DMS53 treated with DMSO at 0.1 percent for 48 hours (cell line): ENCODE measurements at regions not wholly inside any gene's neighbourhood (a gene's known extent, or its start where the extent isn't known, plus 50 kb on each side); places are given as distances from the start of the nearest gene placed in this dataset.

ENCODE experiments used
- DNase-seq: peaks from one replicate; lab custom pipeline; 2025; ENCODE audit not compliant: unreplicated experiment; lab: John Stamatoyannopoulos, UW

DNA sequence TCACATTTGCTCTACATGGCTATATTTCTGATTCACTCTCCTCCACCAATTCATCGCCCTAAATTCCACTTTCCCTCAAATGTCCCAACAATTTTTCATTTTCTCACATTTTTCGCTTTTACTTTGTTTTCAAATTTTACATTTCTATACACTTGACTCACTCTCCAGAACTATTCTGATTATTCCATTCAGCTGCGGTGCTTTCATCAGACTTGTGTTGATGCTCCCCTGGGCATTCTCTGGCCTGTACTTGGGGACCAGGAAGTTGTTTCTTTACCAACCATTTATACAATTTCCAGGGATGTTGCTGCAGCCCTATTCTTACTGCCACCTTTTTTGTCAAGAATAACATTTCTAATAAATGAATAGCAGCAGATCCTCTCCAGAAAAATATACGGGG lies 444.8 kb downstream of the MAFB start:
- no peak for DNase-seq

DNA sequence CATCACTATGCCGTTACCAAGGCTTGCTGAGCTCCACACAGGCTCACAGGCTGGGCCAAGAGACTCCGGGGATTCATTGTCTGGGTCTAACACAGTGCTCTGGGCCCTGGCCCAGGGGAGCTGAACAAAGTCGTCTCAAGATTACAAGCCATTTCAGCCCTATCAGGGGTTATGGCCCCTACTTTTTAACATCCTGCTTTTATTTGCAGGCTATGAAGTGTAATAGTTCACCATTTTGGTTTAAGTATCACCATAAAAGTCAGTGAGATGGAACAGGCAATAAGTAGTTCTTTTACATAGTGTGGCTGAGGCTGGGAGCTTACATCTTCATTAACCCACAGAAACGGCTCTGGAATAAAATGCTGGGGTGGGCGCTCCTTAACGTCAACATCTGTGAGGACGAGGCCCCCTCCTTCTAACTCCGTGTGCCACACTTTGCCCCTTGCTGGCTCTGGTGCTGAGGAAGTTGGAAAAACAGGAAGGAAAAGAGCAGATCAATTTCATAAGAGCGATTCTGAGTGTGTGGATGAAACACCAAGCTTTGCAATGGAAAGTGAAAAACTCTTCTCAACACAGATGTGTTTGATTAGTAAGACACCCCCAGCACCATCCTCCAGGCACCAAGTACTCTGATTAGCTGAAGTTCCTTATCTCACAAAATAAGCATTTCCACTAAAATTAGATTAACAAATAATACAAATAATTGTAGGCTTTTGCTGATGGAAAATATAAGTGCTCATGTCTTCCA lies 447.3 kb downstream of the MAFB start:
- DNase-seq = no peak

DNA sequence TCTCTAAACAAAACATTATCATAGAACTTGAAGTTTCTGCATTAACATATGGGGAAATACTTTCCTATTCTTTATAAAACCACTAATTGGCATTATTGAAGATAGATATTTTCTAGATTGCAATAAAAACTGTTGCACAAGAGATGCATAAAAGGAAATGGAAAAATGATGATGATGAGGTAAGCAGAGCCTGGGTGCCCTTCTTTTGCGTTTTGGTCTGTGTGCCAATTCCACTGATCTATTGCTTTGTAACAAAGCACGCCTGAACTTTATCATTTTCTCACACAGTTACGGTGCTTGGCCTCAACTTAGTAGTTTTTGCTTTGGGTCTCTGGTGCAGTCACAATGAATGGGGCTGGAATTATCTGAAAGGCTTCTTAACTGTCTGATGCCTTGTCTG lies 450.5 kb downstream of the MAFB start:
- DNase-seq = no peak

DNA sequence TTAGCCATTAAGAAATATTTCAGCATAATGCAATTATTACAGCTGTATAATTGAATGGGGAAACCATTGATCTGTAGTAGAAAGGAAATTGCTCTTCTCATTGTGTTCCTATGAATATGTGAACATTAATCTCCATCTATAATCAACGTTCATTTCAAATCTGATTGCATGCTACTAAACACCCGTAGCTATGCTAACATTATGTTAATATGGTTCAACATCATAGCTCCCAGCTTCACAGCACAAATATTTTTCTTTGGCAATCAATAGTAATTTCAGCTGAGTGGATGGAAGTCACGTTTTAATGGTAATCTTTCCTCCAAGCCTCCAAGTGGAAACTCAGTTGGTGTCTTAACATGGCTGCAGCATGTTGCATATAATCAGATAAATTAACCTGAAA lies 454.4 kb downstream of the MAFB start:
- DNase-seq = no peak

DNA sequence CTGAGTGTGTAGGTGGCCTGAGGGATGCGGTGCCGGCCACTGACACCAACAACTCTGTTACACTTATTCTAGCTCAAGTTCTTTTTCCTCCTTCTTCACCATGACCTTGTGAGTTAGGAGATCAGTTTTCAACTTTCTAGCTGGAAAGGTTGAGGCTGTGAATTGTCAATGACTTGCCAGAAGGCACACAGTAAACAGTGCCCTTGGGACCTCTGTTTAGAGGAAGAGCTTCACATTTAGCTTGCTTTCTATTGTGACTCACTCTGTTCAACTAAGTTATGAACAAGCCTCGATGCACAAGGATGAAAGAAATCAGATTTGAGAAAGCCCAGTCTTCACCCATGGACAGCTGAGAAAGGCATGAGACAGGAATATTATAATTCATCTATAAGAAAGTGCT lies 455.6 kb downstream of the MAFB start:
- no peak for DNase-seq

DNA sequence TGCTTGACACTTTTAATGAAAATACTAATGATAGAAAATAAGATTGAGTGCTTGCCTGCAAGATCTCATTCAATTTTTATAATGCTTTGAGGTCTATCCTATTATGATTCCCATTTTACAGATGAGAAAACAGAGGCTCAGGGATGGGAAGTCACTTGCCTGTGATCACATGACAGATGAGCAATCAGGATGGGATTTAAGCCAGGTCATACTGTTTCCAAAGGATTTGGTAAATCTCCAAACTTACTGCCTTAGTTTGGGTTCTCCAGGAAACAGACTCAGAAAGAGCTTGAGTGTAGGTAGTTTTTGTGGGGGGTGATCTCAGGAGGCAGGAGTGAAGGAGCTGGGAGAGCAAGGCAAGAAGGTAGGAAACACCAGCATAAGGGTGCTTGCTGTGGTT lies 456.3 kb downstream of the MAFB start:
- DNase-seq = no peak

DNA sequence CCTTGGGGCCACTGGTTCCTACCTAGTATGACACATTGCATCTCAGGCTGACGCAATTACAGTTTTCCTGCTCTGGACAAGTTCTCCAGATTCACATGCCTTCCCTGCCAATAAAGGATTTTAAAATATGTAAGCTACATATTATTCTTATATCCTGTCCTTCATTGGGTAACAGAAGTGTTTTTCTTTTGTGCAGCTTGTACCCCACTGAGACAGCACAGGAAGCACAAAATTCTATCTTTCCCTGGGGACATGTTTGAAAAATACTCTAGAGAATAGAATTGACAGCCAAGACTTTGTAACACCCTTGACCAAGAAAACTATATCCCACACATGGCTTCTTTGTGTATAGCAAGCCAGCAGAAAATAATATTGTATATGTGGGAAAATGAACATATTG lies 456.8 kb downstream of the MAFB start:
- no peak for DNase-seq

DNA sequence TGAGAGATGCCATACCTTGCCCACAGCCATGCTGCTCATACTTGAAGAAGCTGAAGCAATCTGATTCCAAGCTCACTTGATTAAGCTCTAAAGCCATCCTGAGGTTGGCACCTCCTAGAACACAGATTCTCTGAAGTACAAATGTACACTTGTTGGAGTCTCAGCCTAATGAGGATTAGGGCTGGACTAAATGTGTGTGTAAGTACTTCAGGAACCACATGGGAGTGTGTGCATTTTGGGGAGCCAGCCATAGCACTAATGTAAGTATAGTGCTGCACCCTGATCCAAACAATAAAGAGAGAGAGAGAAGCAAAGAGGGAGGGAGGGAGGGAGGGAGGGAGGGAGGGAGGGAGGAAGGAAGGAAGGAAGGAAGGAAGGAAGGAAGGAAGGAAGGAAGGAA lies 458.6 kb downstream of the MAFB start:
- no peak for DNase-seq

DNA sequence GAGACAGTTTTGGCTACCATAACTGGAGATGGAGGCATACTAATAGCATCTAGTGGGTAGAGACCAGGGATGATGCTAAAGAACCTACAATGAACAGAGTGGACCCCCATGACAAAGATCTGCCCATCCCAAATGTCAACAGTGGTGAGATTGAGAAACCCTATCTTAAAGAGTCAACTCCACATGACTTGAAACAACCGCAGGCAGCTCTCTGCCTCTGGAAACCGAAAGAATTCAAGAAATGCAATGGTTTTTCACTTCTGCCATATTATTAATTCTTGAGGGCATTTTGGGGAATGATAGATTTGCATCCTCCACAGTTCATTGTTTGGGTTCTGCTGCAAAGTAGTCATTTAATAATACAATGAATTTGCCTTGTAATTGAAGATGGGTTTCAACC lies 463.4 kb downstream of the MAFB start:
- DNase-seq = no peak

DNA sequence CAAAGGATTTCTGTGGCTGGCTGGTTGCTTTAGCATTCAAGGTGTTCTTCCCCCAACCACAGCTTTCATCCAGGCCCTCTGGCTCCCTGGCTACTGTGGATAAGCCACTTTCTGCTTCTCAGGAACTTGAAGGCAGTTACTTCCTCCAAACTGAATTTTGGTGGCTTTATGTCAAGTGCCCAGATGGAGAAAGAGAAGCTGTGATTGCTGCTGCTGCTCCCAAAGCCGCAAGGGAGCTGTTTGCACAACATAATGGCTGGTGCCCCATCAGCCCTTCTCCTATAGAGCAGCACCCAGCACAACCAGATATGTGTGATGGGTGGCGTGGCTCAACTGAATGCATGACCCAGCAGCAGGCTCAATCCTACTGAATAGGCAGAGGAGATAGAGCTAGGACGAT lies 465.2 kb downstream of the MAFB start:
- no peak for DNase-seq

DNA sequence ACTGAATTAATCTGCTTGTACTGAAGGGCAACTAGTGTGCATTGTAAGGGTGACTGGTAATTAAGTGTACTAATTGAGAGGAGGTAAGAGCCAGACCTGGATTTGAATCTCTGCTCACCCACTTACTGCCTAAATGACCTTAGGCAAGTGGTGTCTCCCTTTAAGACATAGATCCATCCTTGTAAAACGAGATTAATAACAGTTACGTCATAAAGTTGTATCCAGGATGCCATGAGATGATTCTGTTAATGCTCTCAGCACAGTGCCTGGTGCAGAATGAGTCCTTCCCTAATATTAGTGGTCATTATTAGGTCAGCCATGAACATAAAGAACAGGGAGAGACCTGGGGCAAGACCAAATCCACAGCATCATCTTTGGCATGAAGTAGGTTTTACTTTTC lies 470.1 kb downstream of the MAFB start:
- no peak for DNase-seq

DNA sequence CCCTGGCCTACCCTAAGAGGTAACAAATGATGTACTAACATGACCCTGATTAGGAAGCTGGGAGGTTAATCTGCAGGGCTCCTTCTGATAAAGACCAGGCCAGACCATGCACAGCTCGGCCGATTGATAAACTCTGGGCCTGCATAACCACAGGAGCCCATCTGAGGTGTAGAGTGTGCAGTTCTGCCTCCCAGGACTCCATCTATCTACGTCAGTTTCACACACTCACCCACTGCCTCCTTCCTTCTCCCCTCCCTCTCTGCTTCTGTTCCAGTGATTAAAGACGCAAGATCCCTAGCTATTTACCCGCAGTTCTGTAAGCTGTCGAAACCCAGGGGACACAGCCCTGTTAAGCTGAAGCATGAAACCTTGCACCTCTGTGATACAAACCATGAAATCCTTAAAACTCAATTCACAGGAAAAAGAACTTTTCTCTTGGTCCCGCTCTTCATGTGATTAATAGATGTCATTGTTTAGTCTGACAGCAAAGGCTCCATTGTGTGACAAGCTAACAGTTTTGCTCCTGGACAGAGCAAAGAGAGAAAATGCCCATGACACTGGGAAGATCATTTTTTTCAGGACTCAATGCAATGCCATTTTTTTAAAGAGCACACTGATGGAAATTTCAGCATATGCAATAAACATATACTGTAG lies 470.6 kb downstream of the MAFB start:
- no peak for DNase-seq

DNA sequence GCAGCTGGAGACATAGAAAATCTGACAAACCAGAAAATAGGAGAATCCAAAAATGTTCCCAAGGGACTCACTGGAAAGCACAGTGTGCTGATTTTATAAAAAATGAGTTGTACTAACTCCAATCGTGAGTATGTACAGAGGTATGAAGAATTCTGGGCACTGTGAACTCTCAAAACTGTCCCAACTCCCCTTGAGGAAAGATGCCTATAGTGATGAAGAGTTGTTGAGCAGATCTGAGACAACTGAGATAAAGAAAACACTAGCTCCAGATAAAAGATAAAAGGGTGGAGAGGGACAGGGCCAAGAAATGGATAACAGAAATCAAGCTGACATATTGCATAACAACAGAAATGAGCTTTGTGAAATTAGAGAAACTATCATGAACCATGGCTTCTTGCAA lies 481.4 kb downstream of the MAFB start:
- no peak for DNase-seq

DNA sequence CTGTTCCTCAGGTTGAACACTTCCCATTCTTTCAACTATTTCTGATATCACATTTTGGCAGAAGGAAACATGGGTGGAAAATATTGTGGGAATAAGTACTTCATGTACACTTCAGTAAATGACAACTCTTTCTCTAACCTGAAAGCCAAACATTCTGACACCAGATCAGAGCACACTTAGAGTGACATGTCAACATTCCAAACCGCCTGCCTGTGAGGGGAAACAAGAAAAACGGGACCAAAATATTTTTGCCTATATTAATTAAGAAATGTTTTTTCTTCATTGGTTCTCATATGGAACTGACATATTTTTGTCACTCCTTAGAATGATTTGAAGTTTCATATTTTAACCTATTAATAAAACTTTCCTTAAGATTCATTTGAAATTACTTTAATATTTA lies 483.1 kb downstream of the MAFB start:
- no peak for DNase-seq

DNA sequence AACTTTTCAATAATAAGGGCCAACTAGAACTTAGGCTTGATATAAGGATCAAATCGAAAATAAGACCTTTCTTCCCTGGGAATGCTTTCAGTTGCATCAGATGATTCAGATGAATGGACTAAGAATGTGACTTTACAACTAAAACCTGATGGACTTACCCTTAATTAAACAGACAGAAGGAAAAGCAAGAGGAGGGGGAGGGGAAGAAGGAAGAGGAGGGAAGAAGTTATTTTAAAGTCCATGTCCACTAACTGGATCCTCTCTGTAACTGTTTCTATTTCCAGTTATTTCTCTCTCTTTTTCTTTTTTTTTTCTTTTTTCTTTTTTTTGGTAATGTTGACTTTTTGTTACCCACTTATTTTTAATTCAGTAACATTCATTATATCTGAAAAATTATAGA lies 486.0 kb downstream of the MAFB start:
- no peak for DNase-seq

DNA sequence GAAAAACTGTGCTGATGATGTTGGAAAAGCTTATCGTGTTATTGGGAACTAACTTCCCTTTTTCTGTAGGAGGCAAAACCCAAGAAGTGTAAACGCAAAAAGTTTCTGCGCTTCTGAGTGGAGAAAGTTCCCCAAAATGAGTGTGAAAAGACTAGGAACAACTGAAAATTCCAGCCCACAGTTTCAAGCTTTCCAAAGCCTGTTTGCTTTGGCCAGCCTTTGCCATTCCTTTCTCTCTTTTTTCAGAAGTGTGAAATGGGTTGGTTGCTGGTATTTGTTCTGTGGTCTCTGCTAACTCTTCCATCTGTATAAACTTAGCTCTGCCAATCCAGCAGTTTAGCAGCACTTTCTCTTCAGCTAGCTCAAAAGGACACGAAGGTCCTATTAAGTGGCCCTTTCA lies 491.3 kb downstream of the MAFB start:
- no peak for DNase-seq

DNA sequence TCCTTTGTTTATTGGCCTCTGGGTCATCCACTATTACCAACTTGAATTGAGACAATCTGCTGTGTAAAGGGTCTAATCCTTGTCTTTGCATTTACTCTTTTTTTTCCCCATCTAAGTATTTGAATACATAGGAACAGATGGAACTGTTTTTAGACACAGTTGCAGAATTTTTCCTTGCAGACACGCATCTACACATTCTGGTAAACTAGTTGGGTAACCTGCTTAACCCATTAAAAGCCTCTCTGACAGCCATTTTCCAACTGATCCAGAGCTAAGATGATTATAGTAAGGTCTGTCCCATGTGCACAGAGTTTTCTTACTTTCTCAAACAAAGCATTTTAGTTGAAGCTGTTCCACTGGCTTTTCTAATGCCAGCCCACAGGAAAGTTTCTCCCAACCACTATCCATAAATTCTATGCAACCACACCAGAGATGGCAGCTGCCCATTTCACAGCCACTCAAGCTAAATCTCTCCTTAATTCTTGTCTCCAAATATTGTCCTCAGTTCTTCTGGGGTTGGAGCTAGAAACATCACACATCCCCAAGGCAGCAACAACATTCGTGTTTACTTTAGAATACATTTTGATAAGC lies 492.1 kb downstream of the MAFB start:
- no peak for DNase-seq

DNA sequence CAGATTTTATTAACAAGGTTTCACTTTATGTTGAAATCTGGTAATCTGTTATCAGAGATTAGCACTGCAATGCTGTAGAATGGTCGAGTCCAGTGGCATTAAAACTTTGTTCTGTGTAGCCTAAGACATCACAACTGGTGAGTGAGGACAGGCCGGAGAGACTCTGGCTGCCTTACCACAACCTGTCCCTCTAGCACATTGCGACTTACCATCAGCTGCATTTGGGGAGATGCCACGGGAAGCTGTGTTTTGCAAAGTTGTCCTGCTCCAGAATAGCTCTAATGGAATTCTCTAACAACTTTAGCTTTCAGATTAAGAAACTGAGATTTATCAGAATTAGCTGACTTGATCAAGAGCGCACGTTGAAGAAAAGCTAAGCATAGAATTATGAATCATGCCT lies 493.3 kb downstream of the MAFB start:
- no peak for DNase-seq

DNA sequence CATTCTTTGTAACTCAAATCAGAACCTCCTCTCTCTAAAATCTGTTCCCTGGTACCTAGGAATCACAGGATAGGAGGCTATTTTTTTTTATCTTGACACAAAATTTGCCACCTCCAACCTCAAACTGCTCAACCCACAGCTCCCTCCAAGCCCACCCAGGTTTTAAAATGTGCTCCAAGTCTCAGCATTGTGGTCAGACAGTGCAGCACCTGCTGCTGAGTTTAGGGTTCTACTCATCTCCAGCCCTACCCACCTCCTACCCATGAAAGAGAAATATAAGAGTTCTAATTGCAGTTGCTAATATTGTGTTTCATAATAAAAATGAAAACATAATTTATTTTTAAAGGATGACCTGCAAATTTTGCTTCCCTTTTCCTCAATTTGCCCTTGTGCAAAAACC lies 496.5 kb downstream of the MAFB start:
- DNase-seq = no peak

DNA sequence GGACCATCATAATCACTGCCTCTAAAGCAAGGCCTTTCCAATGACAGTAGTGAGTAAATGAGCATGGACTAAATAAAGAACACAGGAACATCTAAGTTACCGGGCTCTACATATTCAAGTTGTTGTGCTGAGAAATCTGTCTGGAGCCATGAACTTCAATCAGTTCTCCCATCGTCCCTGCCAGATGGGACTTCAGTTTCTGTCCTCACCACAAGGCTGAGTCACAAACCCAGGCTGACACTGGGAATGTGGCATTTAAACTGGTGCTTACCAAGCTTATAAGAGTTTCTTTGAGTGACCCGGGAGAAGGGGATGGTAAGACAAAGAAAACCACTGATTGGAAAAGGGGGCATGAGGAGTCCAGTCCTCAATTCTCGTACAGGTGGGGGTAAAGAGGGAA lies 497.0 kb downstream of the MAFB start:
- no peak for DNase-seq

DNA sequence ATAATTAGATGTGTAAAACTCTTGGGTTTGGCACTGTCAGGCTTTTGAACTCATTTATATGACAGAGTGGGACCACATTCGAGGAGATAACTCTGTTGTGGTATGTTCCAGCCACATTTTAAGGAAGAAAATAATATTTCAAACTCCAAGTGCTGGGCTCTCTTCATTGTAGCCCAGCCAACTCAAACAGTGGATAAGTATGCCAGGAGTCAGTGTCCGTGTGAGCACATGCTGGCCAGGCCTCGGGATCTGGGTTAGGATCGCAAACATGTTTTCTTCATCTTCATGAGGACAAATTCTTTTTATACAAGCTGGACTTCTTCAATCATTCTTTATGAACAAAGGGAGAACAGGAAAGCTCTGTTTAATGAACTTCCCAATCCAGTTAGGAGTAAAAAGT lies 497.5 kb downstream of the MAFB start:
- DNase-seq = no peak

DNA sequence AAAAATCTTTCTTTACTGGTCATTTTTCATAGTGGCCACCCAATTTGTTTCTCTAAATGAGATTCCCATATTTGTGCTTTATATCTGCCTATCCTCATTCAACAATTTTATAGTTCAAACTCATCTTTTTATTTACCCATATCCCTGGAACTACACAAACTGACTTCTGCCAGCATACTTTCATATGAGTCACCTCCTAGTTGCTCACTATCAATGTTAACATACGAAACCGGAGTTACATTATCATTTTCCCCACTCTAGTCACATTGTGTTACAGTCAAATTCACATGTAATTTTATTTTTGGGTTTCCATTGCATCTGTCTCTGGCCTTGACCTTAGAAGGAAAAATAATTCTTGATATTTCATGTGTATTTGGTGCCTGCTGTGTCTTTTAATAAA lies 499.4 kb downstream of the MAFB start:
- no peak for DNase-seq

DNA sequence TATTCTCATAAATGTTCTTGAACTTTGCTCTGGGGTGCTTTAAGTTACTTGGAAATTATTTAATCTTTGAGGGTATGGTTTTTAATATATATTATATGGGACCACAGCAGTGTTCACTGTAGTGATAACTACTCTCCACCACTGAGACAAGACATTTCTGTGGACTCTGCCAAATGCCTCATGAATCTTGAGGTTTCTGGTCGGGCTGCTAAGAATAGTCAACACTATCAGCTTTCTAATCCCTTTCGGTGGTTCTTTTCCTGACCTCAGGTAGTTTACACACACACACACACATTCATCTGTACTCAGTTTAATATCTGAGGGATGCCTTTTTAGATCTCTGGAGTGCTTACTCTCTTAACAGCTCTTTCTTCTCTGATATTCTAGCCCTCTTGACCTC lies 500.7 kb downstream of the MAFB start:
- no peak for DNase-seq
